ENCODE measurements at regions not wholly inside any gene's neighbourhood (a gene's known extent, or its start where the extent isn't known, plus 50 kb on each side); places are given as distances from the start of the nearest gene placed in this dataset.

GRCh38 chr18:78017869-78018268, 768.2 kb downstream of the GALR1 start:
- DNase-seq (ENCODE audit: low read depth in 2 of 3, low spot score in 2 of 3) = no peak

- no peak for DNase-seq (ENCODE audit: low read depth in 2 of 3, low spot score in 2 of 3)
Measured at GRCh38 chr18:78021196-78021595, 771.5 kb downstream of the GALR1 start.

GRCh38 chr18:78031589-78031988, 781.9 kb downstream of the GALR1 start:
- no peak for DNase-seq (ENCODE audit: low read depth in 2 of 3, low spot score in 2 of 3)

GRCh38 chr18:78031991-78032390, 782.3 kb downstream of the GALR1 start:
- no peak for DNase-seq (ENCODE audit: low read depth in 2 of 3, low spot score in 2 of 3)

GRCh38 chr18:78032574-78032973, 782.9 kb downstream of the GALR1 start:
- no peak for DNase-seq (ENCODE audit: low read depth in 2 of 3, low spot score in 2 of 3)

GRCh38 chr18:78034755-78035154, 785.1 kb downstream of the GALR1 start:
- DNase-seq (ENCODE audit: low read depth in 2 of 3, low spot score in 2 of 3) = no peak

- no peak for DNase-seq (ENCODE audit: low read depth in 2 of 3, low spot score in 2 of 3)
Measured at GRCh38 chr18:78041218-78041617, 791.6 kb downstream of the GALR1 start.

- DNase-seq (ENCODE audit: low read depth in 2 of 3, low spot score in 2 of 3) = no peak
Measured at GRCh38 chr18:78046631-78047030, 797.0 kb downstream of the GALR1 start.

- DNase-seq (ENCODE audit: low read depth in 2 of 3, low spot score in 2 of 3) = no peak
Measured at GRCh38 chr18:78049281-78049680, 799.6 kb downstream of the GALR1 start.

- DNase-seq (ENCODE audit: low read depth in 2 of 3, low spot score in 2 of 3) = no peak
Measured at GRCh38 chr18:78054801-78055200, 805.2 kb downstream of the GALR1 start.

GRCh38 chr18:78056011-78056410, 806.4 kb downstream of the GALR1 start:
- no peak for DNase-seq (ENCODE audit: low read depth in 2 of 3, low spot score in 2 of 3)

- no peak for DNase-seq (ENCODE audit: low read depth in 2 of 3, low spot score in 2 of 3)
Measured at GRCh38 chr18:78069784-78070664, 820.4 kb downstream of the GALR1 start.

GRCh38 chr18:78071166-78071710, 821.6 kb downstream of the GALR1 start:
- DNase-seq (ENCODE audit: low read depth in 2 of 3, low spot score in 2 of 3) = no peak

GRCh38 chr18:78071776-78072175, 822.1 kb downstream of the GALR1 start:
- no peak for DNase-seq (ENCODE audit: low read depth in 2 of 3, low spot score in 2 of 3)

GRCh38 chr18:78072375-78072774, 822.7 kb downstream of the GALR1 start:
- DNase-seq (ENCODE audit: low read depth in 2 of 3, low spot score in 2 of 3) = no peak

GRCh38 chr18:78073275-78073674, 823.6 kb downstream of the GALR1 start:
- DNase-seq (ENCODE audit: low read depth in 2 of 3, low spot score in 2 of 3) = peak in 1 of 3 donors; percentile 1

GRCh38 chr18:78074400-78075020, 824.9 kb downstream of the GALR1 start:
- DNase-seq (ENCODE audit: low read depth in 2 of 3, low spot score in 2 of 3) = no peak

GRCh38 chr18:78080081-78080480, 830.4 kb downstream of the GALR1 start:
- DNase-seq (ENCODE audit: low read depth in 2 of 3, low spot score in 2 of 3) = no peak

GRCh38 chr18:78080761-78081160, 831.1 kb downstream of the GALR1 start:
- DNase-seq (ENCODE audit: low read depth in 2 of 3, low spot score in 2 of 3) = no peak

GRCh38 chr18:78082816-78083215, 833.2 kb downstream of the GALR1 start:
- DNase-seq (ENCODE audit: low read depth in 2 of 3, low spot score in 2 of 3) = no peak

GRCh38 chr18:78085241-78086185, 835.9 kb downstream of the GALR1 start:
- no peak for DNase-seq (ENCODE audit: low read depth in 2 of 3, low spot score in 2 of 3)
